Esophagus squamous epithelium (tissue), 5 donors: ENCODE measurements at regions not wholly inside any gene's neighbourhood (a gene's known extent, or its start where the extent isn't known, plus 50 kb on each side); places are given as distances from the start of the nearest gene placed in this dataset.

Experiments used
- DNase-seq: peaks from one replicate; lab custom pipeline; 2025; lab: John Stamatoyannopoulos, UW
- H3K27ac ChIP-seq, 4 donors: fragments of 200-600 bp; sonication (generic); one replicate each; pipeline ENCODE4 v1.5.1; 2016 to 2019; ENCODE audit warnings: mild to moderate bottlenecking in 1 of 4
- H3K27me3 ChIP-seq, 4 donors: fragments of 200-600 bp; sonication (generic); 1 replicate in 3 of 4; 2 replicates in 1 of 4; pipeline versions ENCODE4 v1.5.1 to v1.6.0; 2017 to 2021; ENCODE audit warnings: antibody characterized with exemption in 1 of 4
- H3K36me3 ChIP-seq, 3 donors: fragments of 200-600 bp; sonication (generic); one replicate each; pipeline ENCODE4 v1.5.1; 2016 to 2019
- H3K4me1 ChIP-seq, 3 donors: fragments of 200-600 bp; sonication (generic); one replicate each; pipeline ENCODE4 v1.5.1; 2017 to 2019
- H3K4me3 ChIP-seq, 4 donors: fragments of 200-600 bp; sonication (generic); 1 replicate in 3 of 4; 2 replicates in 1 of 4; pipeline ENCODE4 v1.5.1; 2016 to 2019; ENCODE audit warnings: mild to moderate bottlenecking in 2 of 4, moderate library complexity in 1 of 4
- H3K9me3 ChIP-seq, 3 donors: fragments of 200-600 bp; sonication (generic); one replicate each; pipeline ENCODE4 v1.5.1; 2016 to 2019
- CTCF ChIP-seq, 6 experiments: fragments of 450-650 bp in 4 of 6; fragments of 200-600 bp in 2 of 6; sonication (generic) in 2 of 6; IDR thresholded peaks; one replicate each; pipeline ENCODE4 v1.5.1; 2016 to 2019; ENCODE audit warnings: antibody characterized with exemption in 6 of 6, mild to moderate bottlenecking in 4 of 6, moderate library complexity in 4 of 6
- POLR2A ChIP-seq, 4 donors: fragments of 450-650 bp; IDR thresholded peaks; one replicate each; pipeline ENCODE4 v1.6.1; 2017; ENCODE audit warnings: antibody characterized with exemption in 4 of 4, mild to moderate bottlenecking in 4 of 4, moderate library complexity in 3 of 4
- WGBS, 2 donors: methylation state at CpG; one replicate each; pipeline ENCODE4 v1.1.5; 2018; 5-methylcytosine and 5-hydroxymethylcytosine counted together
- intact Hi-C: fragments of 100-400 bp; cut with DNase I; formaldehyde crosslinking; loops from one replicate; pipeline ENCODE4 v1.15.0; 2022
- donor health status: DM: yes; HTN: yes; CAD: no.

- Histone ChIP-seq H3K4me1 (peaks cover 0 to 4% (median 3%) of the 10 kb centered on the region in 3 donors), H3K4me3 (no peak overlapping the region), H3K27ac (no peak overlapping the region), H3K9me3 (no peaks in the 10 kb centered on the region), H3K36me3 (no peaks in the 10 kb centered on the region), H3K27me3 (no peaks in the 10 kb centered on the region)
- DNase-seq, result no peak
- no peak for TF ChIP-seq POLR2A (IDR thresholded peaks at IDR 0.05)
- TF ChIP-seq CTCF (IDR thresholded peaks at IDR 0.05), result no peak
- intact Hi-C loops, result no loop called here
Observed at GRCh38 chr7:22629056-22629455, 97.9 kb upstream of the IL6 start.

GRCh38 chr7:22628112-22628511 is 98.9 kb upstream of the IL6 start:
- WGBS, 2 donors, result 58 to 93% methylated on average over 1 of the region's 1 CpG
- Histone ChIP-seq H3K4me1 (peaks cover 0 to 1% (median 0%) of the 10 kb centered on the region in 3 donors), H3K4me3 (no peak overlapping the region), H3K36me3 (no peaks in the 10 kb centered on the region), H3K27me3 (no peaks in the 10 kb centered on the region), H3K27ac (no peak overlapping the region), H3K9me3 (no peaks in the 10 kb centered on the region)
- DNase-seq, result no peak
- TF ChIP-seq CTCF (IDR thresholded peaks at IDR 0.05), result no peak
- TF ChIP-seq POLR2A (IDR thresholded peaks at IDR 0.05), result no peak
- intact Hi-C loops, result no loop called here

DNA sequence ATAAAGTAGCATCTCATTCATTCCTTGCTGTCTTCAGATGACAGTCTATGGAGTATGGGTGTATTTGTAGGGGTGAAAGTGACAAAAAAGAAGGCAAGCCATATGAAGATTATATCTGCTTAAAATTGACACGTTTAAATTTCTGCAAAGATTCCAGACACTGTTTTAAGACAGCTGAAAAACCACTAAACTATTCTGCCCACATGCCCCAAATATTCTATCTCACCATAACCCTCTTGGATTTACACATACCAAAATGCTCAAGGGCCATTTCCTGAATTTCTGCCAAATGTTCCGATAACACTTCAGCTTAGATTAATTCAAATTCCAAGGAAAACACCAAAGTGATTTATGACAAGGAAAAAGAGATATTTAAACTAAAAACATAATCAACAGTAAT is 99.9 kb upstream of the IL6 start:
- no peaks in the 10 kb centered on the region for H3K4me1 ChIP-seq
- no peak overlapping the region for H3K4me3 ChIP-seq
- no peaks in the 10 kb centered on the region for H3K36me3 ChIP-seq
- H3K27ac ChIP-seq, result no peak overlapping the region
- no peak for DNase-seq
- no peaks in the 10 kb centered on the region for H3K9me3 ChIP-seq
- intact Hi-C loops, result no loop called here
- TF ChIP-seq CTCF (IDR thresholded peaks at IDR 0.05), result no peak
- H3K27me3 ChIP-seq, result no peaks in the 10 kb centered on the region
- 41 to 50% methylated on average over 2 of the region's 2 CpGs for WGBS, 2 donors

- no peaks in the 10 kb centered on the region for H3K36me3 ChIP-seq
- no peaks in the 10 kb centered on the region for H3K4me1 ChIP-seq
- no peak for DNase-seq
- no peak for TF ChIP-seq POLR2A (IDR thresholded peaks at IDR 0.05)
- no peak for TF ChIP-seq CTCF (IDR thresholded peaks at IDR 0.05)
- H3K27ac ChIP-seq, result no peak overlapping the region
- WGBS, 2 donors, result 73 to 75% methylated on average over 1 of the region's 1 CpG
- intact Hi-C loops, result no loop called here
- no peaks in the 10 kb centered on the region for H3K27me3 ChIP-seq
- H3K4me3 ChIP-seq, result no peak overlapping the region
- no peaks in the 10 kb centered on the region for H3K9me3 ChIP-seq
Observed at GRCh38 chr7:22625251-22625650, 101.7 kb upstream of the IL6 start.

- no peak for DNase-seq
- no peak overlapping the region for H3K4me3 ChIP-seq
- no peak for TF ChIP-seq CTCF (IDR thresholded peaks at IDR 0.05)
- no peak for TF ChIP-seq POLR2A (IDR thresholded peaks at IDR 0.05)
- H3K4me1 ChIP-seq, result no peaks in the 10 kb centered on the region
- no peak overlapping the region for H3K27ac ChIP-seq
- intact Hi-C loops, result no loop called here
- H3K9me3 ChIP-seq, result no peaks in the 10 kb centered on the region
- WGBS, 2 donors, result 94 to 99% methylated on average over 3 of the region's 3 CpGs
- H3K36me3 ChIP-seq, result no peaks in the 10 kb centered on the region
- H3K27me3 ChIP-seq, result no peaks in the 10 kb centered on the region
Observed at GRCh38 chr7:22624781-22625180, 102.2 kb upstream of the IL6 start.
